OCI-LY1 (cell line): ENCODE measurements at regions not wholly inside any gene's neighbourhood (a gene's known extent, or its start where the extent isn't known, plus 50 kb on each side); places are given as distances from the start of the nearest gene placed in this dataset.

Experiments
- H2AFZ ChIP-seq: fragments of 200-600 bp; sonication (generic), shearing (Covaris generic); 2 replicates; pipeline ENCODE4 v1.6.0; 2014; ENCODE audit warnings: antibody characterized with exemption, mild to moderate bottlenecking, low read length
- H3F3A ChIP-seq: fragments of 200-600 bp; sonication (generic), shearing (Covaris generic); 2 replicates; pipeline ENCODE4 v1.6.0; 2014; ENCODE audit warnings: mild to moderate bottlenecking, antibody characterized with exemption, low read length, moderate library complexity; ENCODE audit not compliant: insufficient read depth
- H3K27ac ChIP-seq: fragments of 200-600 bp; sonication (generic); 2 replicates; pipeline ENCODE4 v1.5.1; 2014; ENCODE audit warnings: low read length, mixed run types, mild to moderate bottlenecking, low read depth; ENCODE audit not compliant: poor library complexity, severe bottlenecking
- H3K27me3 ChIP-seq: fragments of 200-600 bp; sonication (generic); 2 replicates; pipeline ENCODE4 v1.6.0; 2014; ENCODE audit warnings: antibody characterized with exemption, mild to moderate bottlenecking, low read length, moderate library complexity; ENCODE audit not compliant: insufficient read depth
- H3K36me3 ChIP-seq: fragments of 200-600 bp; sonication (generic); 2 replicates; pipeline ENCODE4 v1.6.1; 2014; ENCODE audit warnings: mild to moderate bottlenecking, antibody characterized with exemption, low read length, moderate library complexity, mixed read lengths; ENCODE audit not compliant: insufficient read depth
- H3K4me1 ChIP-seq: fragments of 200-600 bp; sonication (generic); 2 replicates; pipeline ENCODE4 v1.5.1; 2014; ENCODE audit warnings: mild to moderate bottlenecking, low read length, moderate library complexity; ENCODE audit not compliant: insufficient read depth, severe bottlenecking
- H3K4me2 ChIP-seq: fragments of 200-600 bp; sonication (generic), shearing (Covaris generic); 2 replicates; pipeline ENCODE4 v1.6.1; 2014; ENCODE audit warnings: low read length
- H3K4me3 ChIP-seq: fragments of 200-600 bp; sonication (generic); 2 replicates; pipeline ENCODE4 v1.5.1; 2014; ENCODE audit warnings: low read length, low read depth, mild to moderate bottlenecking, mixed read lengths; ENCODE audit not compliant: poor library complexity, severe bottlenecking
- H3K79me2 ChIP-seq: fragments of 200-600 bp; shearing (Covaris generic); 2 replicates; pipeline ENCODE4 v1.6.1; 2016; ENCODE audit warnings: mixed run types, low read length, mixed read lengths; ENCODE audit not compliant: insufficient read depth
- H3K9ac ChIP-seq: fragments of 200-600 bp; sonication (generic), shearing (Covaris generic); 2 replicates; pipeline ENCODE4 v1.6.1; 2014; ENCODE audit warnings: mild to moderate bottlenecking, low read length, mixed read lengths
- H3K9me2 ChIP-seq: fragments of 200-600 bp; sonication (generic), shearing (Covaris generic); 2 replicates; pipeline ENCODE4 v1.6.1; 2014; ENCODE audit warnings: low read depth, mild to moderate bottlenecking, low read length, mixed read lengths
- H3K9me3 ChIP-seq: fragments of 200-600 bp; shearing (Covaris generic); 2 replicates; pipeline ENCODE4 v1.6.1; 2014; ENCODE audit warnings: low read length, mixed read lengths
- H4K20me1 ChIP-seq: fragments of 200-600 bp; sonication (generic), shearing (Covaris generic); 2 replicates; pipeline ENCODE4 v1.6.0; 2016; ENCODE audit warnings: mild to moderate bottlenecking, low read length; ENCODE audit not compliant: insufficient read depth
- CTCF ChIP-seq: fragments of 200-600 bp; sonication (generic), shearing (Covaris generic); IDR thresholded peaks from 2 replicates; pipeline ENCODE4 v1.5.1; 2017; ENCODE audit warnings: mild to moderate bottlenecking, antibody characterized with exemption, low read length, moderate library complexity, mixed read lengths
- EZH2 ChIP-seq: fragments of 200-600 bp; sonication (generic), shearing (Covaris generic); IDR thresholded peaks from 2 replicates; pipeline ENCODE4 v1.8.0; 2017; ENCODE audit warnings: borderline replicate concordance, mixed run types, mild to moderate bottlenecking, antibody characterized with exemption, low read length, moderate library complexity, mixed read lengths

GRCh38 chr5:161219816-161220215 lies 326.7 kb downstream of the GABRB2 start:
- Histone ChIP-seq H3K27me3 (no peaks in the 10 kb centered on the region), H3K79me2 (no peaks in the 10 kb centered on the region), H3K4me1 (no peaks in the 10 kb centered on the region), H3K9me3 (no peaks in the 10 kb centered on the region), H3K4me2 (no peak overlapping the region), H3F3A (no peaks in the 10 kb centered on the region), H3K36me3 (no peaks in the 10 kb centered on the region), H3K9me2 (no peaks in the 10 kb centered on the region), H3K27ac (no peak overlapping the region), H3K9ac (no peak overlapping the region), H2AFZ (no peak overlapping the region), H3K4me3 (no peak overlapping the region), H4K20me1 (no peaks in the 10 kb centered on the region)
- no peak for TF ChIP-seq EZH2
- no peak for TF ChIP-seq CTCF

GRCh38 chr5:161216877-161217276 lies 329.6 kb downstream of the GABRB2 start:
- Histone ChIP-seq H2AFZ (no peak overlapping the region), H3K79me2 (no peaks in the 10 kb centered on the region), H3K4me3 (no peak overlapping the region), H3K27me3 (no peaks in the 10 kb centered on the region), H4K20me1 (no peaks in the 10 kb centered on the region), H3K36me3 (no peaks in the 10 kb centered on the region), H3K9me3 (no peaks in the 10 kb centered on the region), H3K9me2 (no peaks in the 10 kb centered on the region), H3K9ac (no peak overlapping the region), H3F3A (no peaks in the 10 kb centered on the region), H3K27ac (no peak overlapping the region), H3K4me1 (no peaks in the 10 kb centered on the region), H3K4me2 (no peak overlapping the region)
- TF ChIP-seq CTCF (no peak), EZH2 (no peak)

GRCh38 chr5:161212123-161212712 lies 334.3 kb downstream of the GABRB2 start:
- Histone ChIP-seq H2AFZ (no peak overlapping the region), H3F3A (no peaks in the 10 kb centered on the region), H3K27ac (no peak overlapping the region), H3K9ac (no peak overlapping the region), H4K20me1 (no peaks in the 10 kb centered on the region), H3K4me2 (no peak overlapping the region), H3K36me3 (no peaks in the 10 kb centered on the region), H3K9me2 (no peaks in the 10 kb centered on the region), H3K4me1 (no peaks in the 10 kb centered on the region), H3K27me3 (no peaks in the 10 kb centered on the region), H3K4me3 (no peak overlapping the region), H3K9me3 (no peaks in the 10 kb centered on the region), H3K79me2 (no peaks in the 10 kb centered on the region)
- TF ChIP-seq CTCF = no peak
- no peak for TF ChIP-seq EZH2
